HepG2 (cell line): ENCODE measurements at regions not wholly inside any gene's neighbourhood (a gene's known extent, or its start where the extent isn't known, plus 50 kb on each side); places are given as distances from the start of the nearest gene placed in this dataset.

Experiments
- MAFG ChIP-seq: sonication (generic); formaldehyde crosslinking; IDR thresholded peaks from 2 replicates; pipeline ENCODE4 v1.5.1; 2020; ENCODE audit warnings: mild to moderate bottlenecking, missing genetic modification reagents
- TF ChIP-seq, protein P1 (sequence below): sonication (generic); formaldehyde crosslinking; IDR thresholded peaks from 2 replicates; pipeline ENCODE4 v1.5.1; 2020; ENCODE audit warnings: mild to moderate bottlenecking, missing genetic modification reagents, moderate library complexity

DNA sequence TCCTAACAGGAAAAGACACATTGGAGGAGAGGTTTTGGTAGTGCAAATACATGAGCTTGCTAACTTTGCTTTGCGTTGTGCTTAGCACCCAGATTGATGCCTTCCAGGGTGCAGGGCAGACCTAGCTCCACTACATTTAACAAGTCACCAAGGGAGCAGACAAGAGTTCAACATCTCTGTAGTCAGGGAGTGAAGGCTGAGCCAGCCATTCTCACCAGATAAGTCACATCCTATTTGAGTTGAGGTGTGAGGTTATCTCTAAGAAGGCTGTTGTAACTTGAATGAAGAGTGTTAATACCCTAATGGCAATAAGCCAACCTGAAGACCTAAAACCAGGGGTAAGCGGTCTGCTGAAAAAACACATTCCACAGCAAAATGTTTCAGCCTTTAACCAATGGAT is 69.6 kb upstream of the DSEL start:
- no peak for TF ChIP-seq MAFG
- TF ChIP-seq, protein P1, sequence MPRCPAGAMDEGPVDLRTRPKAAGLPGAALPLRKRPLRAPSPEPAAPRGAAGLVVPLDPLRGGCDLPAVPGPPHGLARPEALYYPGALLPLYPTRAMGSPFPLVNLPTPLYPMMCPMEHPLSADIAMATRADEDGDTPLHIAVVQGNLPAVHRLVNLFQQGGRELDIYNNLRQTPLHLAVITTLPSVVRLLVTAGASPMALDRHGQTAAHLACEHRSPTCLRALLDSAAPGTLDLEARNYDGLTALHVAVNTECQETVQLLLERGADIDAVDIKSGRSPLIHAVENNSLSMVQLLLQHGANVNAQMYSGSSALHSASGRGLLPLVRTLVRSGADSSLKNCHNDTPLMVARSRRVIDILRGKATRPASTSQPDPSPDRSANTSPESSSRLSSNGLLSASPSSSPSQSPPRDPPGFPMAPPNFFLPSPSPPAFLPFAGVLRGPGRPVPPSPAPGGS (CRISPR knock-in tag), result no peak
